Natural killer cell treated with Interleukin-12 subunit alpha and Interleukin-12 subunit beta and Interleukin-15 and Interleukin-18, amount 100 ng/mL, for 72 hours (primary cell): ENCODE measurements at regions not wholly inside any gene's neighbourhood (a gene's known extent, or its start where the extent isn't known, plus 50 kb on each side); places are given as distances from the start of the nearest gene placed in this dataset.
"Not testable (repeated sequence)": the region's sequence is repeated elsewhere in the genome, so short reads cannot be mapped to it uniquely, and the experiment has no call there.

ENCODE experiments used
- ATAC-seq, 2 donors: fragments of 150-1000 bp; cut with Tn5 transposase in 1 of 2; sonication (Bioruptor Pico), chemical (Tn5 transposase) in 1 of 2; 2 replicates each; pipeline ENCODE4 v1.10.0; 2021
- DNase-seq: peaks from one replicate; pipeline ENCODE4 v3.0.0; 2022; ENCODE audit warnings: low spot score
- H3K27ac Mint-ChIP-seq, 2 donors: 1 replicate in 1 of 2; 2 replicates in 1 of 2; pipeline ENCODE4 v1.8.0; 2022; ENCODE audit warnings: mixed read lengths in 2 of 2, mild to moderate bottlenecking in 1 of 2, moderate library complexity in 1 of 2
- H3K27me3 Mint-ChIP-seq, 2 donors: 1 replicate in 1 of 2; 2 replicates in 1 of 2; pipeline ENCODE4 v1.8.0; 2022; ENCODE audit warnings: mixed read lengths in 2 of 2
- H3K36me3 Mint-ChIP-seq: one replicate; pipeline ENCODE4 v1.8.0; 2022; ENCODE audit warnings: mixed read lengths
- H3K4me1 Mint-ChIP-seq, 2 donors: 1 replicate in 1 of 2; 2 replicates in 1 of 2; pipeline ENCODE4 v1.8.0; 2022; ENCODE audit warnings: low read depth in 2 of 2, mixed read lengths in 2 of 2, mild to moderate bottlenecking in 1 of 2
- H3K4me3 Mint-ChIP-seq: one replicate; pipeline ENCODE4 v1.8.0; 2022; ENCODE audit warnings: mixed read lengths
- H3K9me3 Mint-ChIP-seq: 2 replicates; pipeline ENCODE4 v1.8.0; 2022; ENCODE audit warnings: mixed read lengths

DNA sequence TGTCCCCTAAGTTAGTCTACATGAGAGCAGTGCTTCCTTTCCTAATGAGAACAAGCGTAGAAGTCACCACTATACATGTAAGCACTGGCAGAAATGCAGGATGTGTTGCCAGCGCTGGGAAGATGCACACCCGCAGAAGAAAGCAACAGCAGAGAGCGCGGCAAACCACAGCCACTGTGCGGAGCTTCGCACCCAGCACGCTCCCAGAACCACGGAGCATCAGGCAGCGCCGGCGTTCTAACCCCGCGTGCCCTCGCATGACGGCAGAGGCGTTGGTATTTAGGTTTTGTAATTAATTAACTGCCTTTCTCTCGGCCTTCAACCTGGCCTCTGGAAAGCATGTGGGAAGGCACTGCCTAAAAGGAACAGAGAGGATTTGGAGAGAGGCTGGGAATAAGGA, 69.1 kb downstream of the OLIG1 start:
- no peak for ATAC-seq
- no peak overlapping the region for H3K27ac Mint-ChIP-seq
- H3K4me3 Mint-ChIP-seq = no peak overlapping the region
- no peaks in the 10 kb centered on the region for H3K9me3 Mint-ChIP-seq
- no peaks in the 10 kb centered on the region for H3K36me3 Mint-ChIP-seq
- H3K4me1 Mint-ChIP-seq = no peaks in the 10 kb centered on the region
- H3K27me3 Mint-ChIP-seq = peaks cover 14 to 21% of the 10 kb centered on the region in 2 donors
- DNase-seq = no peak

DNA sequence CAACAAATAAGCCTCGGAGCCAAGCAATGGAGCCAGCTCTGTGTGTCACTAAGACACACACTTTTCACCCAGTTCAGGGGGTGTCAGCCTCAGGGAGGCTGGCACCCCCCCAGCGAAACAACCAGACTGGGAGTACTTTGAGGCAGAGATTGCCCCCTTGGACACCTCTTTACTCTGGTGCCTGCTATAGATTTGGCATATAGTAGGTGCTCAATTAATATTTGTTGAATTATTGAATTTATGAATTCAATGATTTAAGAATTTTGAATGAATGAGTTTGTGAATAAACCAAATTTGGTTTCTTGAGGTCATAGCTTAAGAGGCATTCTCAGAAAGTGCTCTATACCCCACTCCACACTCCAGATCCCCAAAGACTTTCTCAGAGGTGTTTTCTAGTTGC, 70.3 kb downstream of the OLIG1 start:
- no peaks in the 10 kb centered on the region for H3K4me1 Mint-ChIP-seq
- H3K4me3 Mint-ChIP-seq = no peak overlapping the region
- no peak for ATAC-seq
- H3K9me3 Mint-ChIP-seq = no peaks in the 10 kb centered on the region
- no peak overlapping the region for H3K27ac Mint-ChIP-seq
- DNase-seq = no peak
- H3K27me3 Mint-ChIP-seq = peaks cover 14 to 27% of the 10 kb centered on the region in 2 donors
- H3K36me3 Mint-ChIP-seq = no peaks in the 10 kb centered on the region

DNA sequence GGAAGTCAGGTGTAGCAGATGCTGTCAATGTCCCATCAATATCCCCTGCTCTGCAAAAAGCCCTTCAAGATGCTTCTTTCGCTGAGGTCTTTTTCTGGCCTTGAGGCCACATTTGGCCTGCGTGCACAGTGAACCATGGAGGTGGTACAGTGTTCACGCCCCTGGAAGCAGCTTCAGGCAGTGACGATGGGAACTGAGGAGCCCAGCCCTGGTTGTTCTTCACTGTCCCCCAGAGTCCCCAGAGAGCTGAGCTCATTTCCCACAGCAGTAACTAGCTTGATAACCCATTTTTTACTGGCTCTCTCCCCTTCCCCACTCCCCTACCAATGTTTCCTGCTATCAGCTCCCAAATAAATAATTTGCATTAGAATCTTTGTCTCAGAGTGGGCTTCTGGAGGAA, 76.5 kb downstream of the OLIG1 start:
- no peaks in the 10 kb centered on the region for H3K36me3 Mint-ChIP-seq
- no peaks in the 10 kb centered on the region for H3K4me1 Mint-ChIP-seq
- H3K9me3 Mint-ChIP-seq = no peaks in the 10 kb centered on the region
- H3K27me3 Mint-ChIP-seq = peaks cover 14 to 30% of the 10 kb centered on the region in 2 donors
- ATAC-seq (no peak), DNase-seq (no peak)
- H3K27ac Mint-ChIP-seq = no peak overlapping the region
- no peak overlapping the region for H3K4me3 Mint-ChIP-seq

DNA sequence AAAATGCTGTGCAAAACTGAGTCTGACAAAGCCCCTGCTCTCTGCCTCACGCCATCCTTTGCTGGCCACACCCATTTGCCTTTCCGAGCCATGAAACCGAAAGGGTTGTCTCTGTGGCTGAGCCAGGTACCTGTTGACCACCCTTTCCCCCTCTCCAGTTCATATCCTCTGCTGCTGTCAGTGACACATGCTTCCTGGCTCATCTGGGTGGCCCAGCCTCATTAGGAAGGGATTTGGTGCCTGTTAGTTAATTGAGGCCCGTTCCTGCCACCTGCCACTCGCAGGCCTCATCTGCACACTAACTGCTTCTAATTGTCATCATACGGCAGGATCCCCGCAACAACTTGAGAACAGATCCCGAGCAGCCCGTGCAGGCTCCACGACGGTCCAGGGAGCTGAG, 79.2 kb downstream of the OLIG1 start:
- DNase-seq (no peak), ATAC-seq (no peak)
- Mint-ChIP-seq H3K4me3 (no peak overlapping the region), H3K27ac (no peak overlapping the region), H3K9me3 (no peaks in the 10 kb centered on the region), H3K27me3 (peaks cover 29 to 52% of the 10 kb centered on the region in 2 donors), H3K36me3 (no peaks in the 10 kb centered on the region), H3K4me1 (no peaks in the 10 kb centered on the region)

DNA sequence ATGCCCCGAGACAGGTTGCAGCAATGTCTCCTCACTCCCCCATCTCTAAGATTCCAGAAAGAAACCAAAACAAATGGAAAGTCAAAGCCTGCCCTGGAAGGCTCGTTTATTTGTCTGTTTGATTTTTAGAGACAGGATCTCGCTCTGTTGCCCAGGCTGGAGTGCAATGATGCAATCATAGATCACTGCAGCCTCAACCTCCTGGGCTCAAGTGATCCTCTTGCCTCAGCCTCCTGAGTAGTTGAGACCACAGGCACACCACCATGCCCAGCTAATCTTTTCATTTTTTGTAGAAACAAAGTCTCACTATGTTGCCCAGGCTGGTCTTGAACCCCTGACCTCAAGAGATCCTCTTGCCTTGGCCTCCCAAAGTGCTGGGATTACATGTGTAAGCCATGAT, 78.8 kb upstream of the IFNAR2 start:
- not testable (repeated sequence) for H3K4me3 Mint-ChIP-seq, DNase-seq, H3K27ac Mint-ChIP-seq, H3K9me3 Mint-ChIP-seq, ATAC-seq, H3K4me1 Mint-ChIP-seq, H3K36me3 Mint-ChIP-seq
- peaks cover 36 to 44% of the 10 kb centered on the region in 2 donors for H3K27me3 Mint-ChIP-seq

DNA sequence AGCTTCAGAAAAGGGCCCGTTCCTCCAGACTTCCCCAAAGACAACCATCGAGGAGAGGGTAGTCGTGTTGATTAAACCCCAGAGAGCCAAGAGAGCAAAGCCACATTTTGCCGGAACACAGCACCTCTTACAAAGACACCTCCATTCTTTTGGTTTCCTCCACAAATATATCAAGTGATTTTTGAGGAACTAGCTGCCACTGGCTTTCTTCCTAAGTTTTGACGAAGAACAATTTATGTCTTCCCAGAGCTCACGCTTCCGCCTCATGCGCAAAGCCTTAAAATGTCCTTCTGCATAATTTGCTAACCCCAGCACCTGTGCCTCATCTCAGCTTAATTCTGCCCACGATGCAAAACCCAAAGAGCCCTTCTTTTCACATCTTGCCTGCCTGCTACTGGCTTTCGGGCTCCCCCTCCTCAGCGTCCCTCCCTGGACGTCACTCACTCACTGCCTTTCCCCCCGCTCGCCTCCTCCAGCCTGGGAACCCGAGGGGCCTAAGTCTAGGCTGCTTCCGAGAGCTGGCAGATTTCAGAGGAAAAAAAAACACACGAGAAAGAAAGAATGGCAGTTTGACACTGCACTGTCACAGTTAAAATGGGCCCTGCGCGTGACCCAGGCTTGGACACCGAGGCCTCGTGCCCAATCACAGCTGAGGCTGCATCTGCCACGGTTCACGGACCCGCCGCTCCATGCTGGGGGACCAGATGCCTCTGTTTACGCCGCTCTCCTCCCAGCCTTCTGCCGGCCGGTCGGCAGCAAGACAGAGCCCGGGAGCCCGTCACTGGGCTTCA, 77.6 kb upstream of the IFNAR2 start:
- no peaks in the 10 kb centered on the region for H3K9me3 Mint-ChIP-seq
- H3K27me3 Mint-ChIP-seq = peaks cover 37 to 44% of the 10 kb centered on the region in 2 donors
- DNase-seq (no peak), ATAC-seq (no peak)
- no peak overlapping the region for H3K27ac Mint-ChIP-seq
- no peaks in the 10 kb centered on the region for H3K36me3 Mint-ChIP-seq
- no peak overlapping the region for H3K4me3 Mint-ChIP-seq
- H3K4me1 Mint-ChIP-seq = no peaks in the 10 kb centered on the region

DNA sequence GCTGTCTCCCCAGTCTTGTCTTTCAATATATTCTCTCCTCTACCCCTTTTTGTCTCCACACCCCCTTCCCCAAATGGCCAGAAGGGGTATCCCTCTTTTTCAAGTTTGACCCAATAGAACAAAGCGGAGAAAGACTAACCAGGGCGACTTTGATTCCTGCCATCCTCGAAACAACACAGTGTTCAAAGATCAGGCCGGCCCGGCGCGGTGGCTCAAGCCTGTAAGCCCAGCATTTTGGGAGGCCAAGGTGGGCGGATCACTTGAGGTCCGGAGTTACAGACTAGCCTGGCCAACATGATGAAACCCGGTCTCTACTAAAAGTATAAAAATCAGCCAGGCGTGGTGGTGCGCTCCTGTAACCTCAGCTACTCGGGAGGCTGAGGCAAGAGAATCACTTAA, 77.0 kb upstream of the IFNAR2 start:
- H3K27me3 Mint-ChIP-seq = peaks cover 41 to 48% of the 10 kb centered on the region in 2 donors
- H3K9me3 Mint-ChIP-seq = no peaks in the 10 kb centered on the region
- DNase-seq = no peak
- H3K36me3 Mint-ChIP-seq = no peaks in the 10 kb centered on the region
- ATAC-seq = no peak
- no peak overlapping the region for H3K4me3 Mint-ChIP-seq
- no peak overlapping the region for H3K27ac Mint-ChIP-seq
- H3K4me1 Mint-ChIP-seq = no peaks in the 10 kb centered on the region

DNA sequence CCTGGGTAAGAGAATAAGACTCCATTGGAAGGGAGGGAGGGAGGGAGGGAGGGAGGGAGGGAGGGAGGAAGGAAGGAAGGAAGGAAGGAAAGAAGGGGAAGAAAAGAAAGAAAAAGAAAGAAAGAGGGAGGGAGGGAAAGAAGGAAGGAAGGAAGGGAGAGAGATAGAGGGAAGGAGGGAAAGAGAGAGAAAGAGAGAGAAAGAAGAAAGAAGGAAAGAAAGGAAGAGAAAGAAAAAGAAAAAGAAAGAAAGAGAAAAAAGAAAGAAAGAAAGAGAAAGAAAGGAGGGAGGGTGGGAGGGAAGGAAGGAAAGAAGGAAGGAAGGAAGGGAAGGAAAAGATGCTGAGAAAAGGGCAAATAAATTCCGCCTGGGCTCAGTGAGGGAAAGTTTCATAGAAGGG, 74.7 kb upstream of the IFNAR2 start:
- Mint-ChIP-seq H3K27me3 (peaks cover 49 to 63% of the 10 kb centered on the region in 2 donors), H3K9me3 (no peaks in the 10 kb centered on the region), H3K4me1 (no peaks in the 10 kb centered on the region), H3K36me3 (peaks cover 6% of the 10 kb centered on the region), H3K4me3 (no peak overlapping the region), H3K27ac (no peak overlapping the region)
- no peak for DNase-seq
- no peak for ATAC-seq

DNA sequence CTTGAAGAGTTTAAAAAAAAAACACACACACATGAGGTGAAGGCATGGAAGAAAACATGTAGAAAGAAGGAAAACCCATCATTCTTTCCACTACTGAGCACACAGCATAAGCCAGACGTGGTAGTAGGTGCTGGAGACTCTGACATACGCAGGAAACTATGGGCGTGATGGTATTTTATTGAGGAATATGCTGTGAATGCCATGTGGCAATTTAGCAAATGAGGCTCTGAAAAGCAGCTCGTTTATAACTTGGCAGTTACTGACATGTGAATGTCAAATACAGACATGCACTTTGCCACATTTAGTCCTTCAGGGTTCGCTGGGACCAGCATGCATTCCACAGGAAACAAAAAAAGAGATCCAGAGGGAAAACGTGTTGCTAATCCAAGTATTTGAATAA, 74.3 kb upstream of the IFNAR2 start:
- ATAC-seq = no peak
- DNase-seq = no peak
- Mint-ChIP-seq H3K4me1 (no peaks in the 10 kb centered on the region), H3K36me3 (peaks cover 6% of the 10 kb centered on the region), H3K4me3 (no peak overlapping the region), H3K27me3 (peaks cover 48 to 62% of the 10 kb centered on the region in 2 donors), H3K9me3 (no peaks in the 10 kb centered on the region), H3K27ac (no peak overlapping the region)

DNA sequence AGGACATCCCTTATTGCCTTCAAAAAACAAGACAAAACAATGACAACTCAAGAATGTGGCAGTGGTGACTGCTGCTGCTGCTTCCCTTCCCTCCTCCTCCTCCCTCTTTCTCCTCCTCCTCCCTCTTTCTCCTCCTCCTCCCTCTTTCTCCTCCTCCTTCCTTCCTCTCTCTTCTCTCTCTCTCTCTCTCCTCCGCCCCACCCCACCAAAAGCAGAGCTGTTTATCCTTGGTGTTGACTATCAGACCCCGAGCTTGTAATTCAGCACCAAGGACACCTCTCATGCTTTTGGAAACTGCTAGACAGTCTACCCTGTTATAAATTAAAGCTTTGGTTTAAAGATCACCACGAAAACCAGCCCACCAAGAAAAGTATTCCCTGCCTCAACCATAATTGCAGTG, 72.4 kb upstream of the IFNAR2 start:
- Mint-ChIP-seq H3K27ac (no peak overlapping the region), H3K27me3 (peaks cover 44 to 57% of the 10 kb centered on the region in 2 donors), H3K36me3 (peaks cover 6% of the 10 kb centered on the region), H3K9me3 (no peaks in the 10 kb centered on the region), H3K4me1 (no peaks in the 10 kb centered on the region), H3K4me3 (no peak overlapping the region)
- no peak for ATAC-seq
- DNase-seq = no peak

DNA sequence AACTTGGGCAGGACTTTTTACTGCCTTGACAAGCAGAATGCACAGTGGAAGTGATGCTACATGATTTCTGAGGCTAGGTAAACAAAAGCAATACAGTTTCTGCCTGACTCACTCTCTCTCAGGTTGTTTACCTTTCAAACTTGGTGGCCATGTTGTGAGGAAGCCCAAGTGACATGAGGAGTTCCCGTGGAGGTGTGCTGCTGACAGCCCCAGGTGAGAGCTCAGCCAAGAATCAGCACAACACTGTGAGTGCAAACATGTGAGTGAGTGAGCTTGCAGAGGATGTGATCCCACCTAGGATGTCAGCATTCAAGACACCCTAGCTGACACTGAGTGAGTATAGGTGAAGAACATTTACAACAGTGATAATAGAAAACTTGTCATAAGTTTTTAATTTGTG, 71.1 kb upstream of the IFNAR2 start:
- no peak overlapping the region for H3K27ac Mint-ChIP-seq

DNA sequence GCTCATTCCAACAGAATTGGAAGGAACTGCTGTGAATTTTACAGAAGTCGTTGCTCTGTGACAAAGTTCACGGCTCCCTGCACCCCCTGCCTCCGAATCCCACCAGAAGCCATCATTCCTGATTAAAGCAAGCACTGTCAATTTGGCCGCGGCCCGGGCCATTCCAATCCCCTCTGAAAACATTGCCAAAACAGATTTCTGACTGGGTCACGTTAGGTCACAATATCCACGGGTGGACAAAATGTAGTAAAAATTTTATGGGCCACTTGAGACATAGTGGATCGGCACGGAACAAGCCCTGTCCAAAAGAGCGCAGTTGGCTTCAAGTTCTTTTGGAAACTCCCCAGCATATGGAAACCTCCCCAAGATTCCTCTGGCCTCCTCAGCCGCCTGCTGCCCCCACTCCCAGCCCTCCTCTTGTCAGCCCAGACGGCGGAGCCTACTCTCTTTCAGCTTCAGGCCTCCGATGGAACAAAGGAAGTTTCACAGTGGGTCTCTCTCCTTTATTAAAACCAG, 67.2 kb upstream of the IFNAR2 start:
- DNase-seq (no peak), ATAC-seq (no peak)
- Mint-ChIP-seq H3K9me3 (no peaks in the 10 kb centered on the region), H3K4me1 (no peaks in the 10 kb centered on the region), H3K4me3 (no peak overlapping the region), H3K27me3 (peaks cover 22 to 45% of the 10 kb centered on the region in 2 donors), H3K27ac (no peak overlapping the region), H3K36me3 (peaks cover 6% of the 10 kb centered on the region)

More for the DNA sequence above, 71.1 kb upstream of the IFNAR2 start:
- Mint-ChIP-seq H3K9me3 (no peaks in the 10 kb centered on the region), H3K27me3 (peaks cover 37 to 46% of the 10 kb centered on the region in 2 donors), H3K36me3 (peaks cover 6% of the 10 kb centered on the region), H3K4me1 (no peaks in the 10 kb centered on the region), H3K4me3 (no peak overlapping the region)
- ATAC-seq (no peak), DNase-seq (no peak)

DNA sequence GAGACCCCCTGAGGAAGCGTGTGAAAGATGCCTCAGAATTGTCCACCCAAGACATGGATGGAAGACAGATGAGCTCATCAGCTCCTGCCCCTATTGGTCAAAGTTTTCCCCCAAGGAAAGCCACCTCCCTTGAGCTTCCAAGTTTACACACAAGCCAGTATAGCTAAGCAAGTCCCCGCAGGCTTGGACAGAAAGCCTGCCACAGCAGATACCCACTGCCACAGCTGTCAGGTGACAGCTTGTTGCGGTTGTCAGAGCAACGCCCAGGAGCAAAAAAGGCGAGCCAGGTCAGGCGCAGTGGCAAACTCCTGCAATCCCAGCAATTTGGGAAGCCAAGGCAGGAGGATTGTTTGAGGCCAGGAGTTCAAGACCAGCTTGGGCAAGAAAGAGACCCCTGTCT, 60.9 kb upstream of the IFNAR2 start:
- Mint-ChIP-seq H3K27me3 (peaks cover 19 to 42% of the 10 kb centered on the region in 2 donors), H3K27ac (no peak overlapping the region)

DNA sequence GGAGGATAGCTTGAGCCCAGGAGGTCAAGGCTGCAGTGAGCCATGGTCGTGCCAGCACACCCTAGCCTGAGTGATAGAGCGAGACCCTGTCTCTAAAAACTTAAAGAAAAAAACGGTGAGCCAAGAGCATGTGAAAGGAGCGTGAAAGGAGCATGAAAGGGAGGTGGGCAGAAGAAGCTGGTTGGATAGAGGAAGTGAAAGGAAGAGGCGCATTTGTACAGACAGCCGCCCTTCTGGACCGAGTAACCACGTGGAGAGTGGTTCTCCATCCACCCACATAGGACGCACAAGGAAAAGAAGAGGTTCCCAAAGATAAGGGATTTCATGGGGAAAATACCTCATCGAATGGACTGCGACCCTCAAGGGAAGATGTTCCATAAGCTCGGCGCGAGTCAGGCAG, 60.4 kb upstream of the IFNAR2 start:
- no peak overlapping the region for H3K27ac Mint-ChIP-seq
- peaks cover 19 to 40% of the 10 kb centered on the region in 2 donors for H3K27me3 Mint-ChIP-seq
- DNase-seq (no peak), ATAC-seq (no peak)
- no peaks in the 10 kb centered on the region for H3K36me3 Mint-ChIP-seq
- no peak overlapping the region for H3K4me3 Mint-ChIP-seq
- no peaks in the 10 kb centered on the region for H3K9me3 Mint-ChIP-seq
- H3K4me1 Mint-ChIP-seq = no peaks in the 10 kb centered on the region

More for the DNA sequence above, 60.9 kb upstream of the IFNAR2 start:
- no peak for ATAC-seq
- Mint-ChIP-seq H3K36me3 (no peaks in the 10 kb centered on the region), H3K4me3 (no peak overlapping the region), H3K9me3 (no peaks in the 10 kb centered on the region), H3K4me1 (no peaks in the 10 kb centered on the region)
- DNase-seq = no peak
